ENCODE measurements at regions not wholly inside any gene's neighbourhood (a gene's known extent, or its start where the extent isn't known, plus 50 kb on each side); places are given as distances from the start of the nearest gene placed in this dataset.
A peak's percentile ranks its signal among the peaks of the same experiment; 100 is the strongest.

- H3K9me3 ChIP-seq (ENCODE audit: low read length): no peaks in the 10 kb centered on the region
- no peak for DNase-seq (ENCODE audit: low spot score)
- no peaks in the 10 kb centered on the region for H3K9me2 ChIP-seq (ENCODE audit: insufficient read depth, low read length)
- H3K4me3 ChIP-seq (ENCODE audit: low read depth, low read length, poor library complexity, severe bottlenecking): no peak overlapping the region
- no peaks in the 10 kb centered on the region for H3K79me2 ChIP-seq (ENCODE audit: insufficient read depth, low read depth, low read length)
- H2AFZ ChIP-seq (ENCODE audit: low read length): no peak overlapping the region
- TF ChIP-seq EZH2phosphoT487 (IDR thresholded peaks at IDR 0.05; ENCODE audit: borderline replicate concordance, low read depth, low read length) (no peak), CTCF (conservative IDR thresholded peaks at IDR 0.05; ENCODE audit: low read length) (no peak)
- intact Hi-C loops (cut with micrococcal nuclease; ENCODE audit: unreplicated experiment): no loop called here
- ChIA-PET POLR2A (no interaction called here), CTCF (ENCODE audit: unreplicated experiment) (no interaction called here)
- no peaks in the 10 kb centered on the region for H4K20me1 ChIP-seq (ENCODE audit: insufficient read depth, low read length)
- peaks cover 3% of the 10 kb centered on the region for H3K4me1 ChIP-seq (ENCODE audit: insufficient read depth, low read length, poor library complexity, severe bottlenecking)
- no TSS peak for BruUV-seq (replicated peaks)
- H3K4me2 ChIP-seq (ENCODE audit: low read length): no peak overlapping the region
- H3K36me3 ChIP-seq (ENCODE audit: insufficient read depth, low read length): no peaks in the 10 kb centered on the region
- H3K27ac ChIP-seq (ENCODE audit: low read depth, low read length, poor library complexity, severe bottlenecking): no peak overlapping the region
These were observed 62.3 kb upstream of the UQCRFS1 start for GRCh38 chr19:29275266-29275665.

GRCh38 chr19:29277102-29277501 lies 64.2 kb upstream of the UQCRFS1 start:
- POLR2A ChIA-PET: interaction anchor here (0.6 kb wide), 1 partner anchor 14 kb away, joined by 5 read pairs; no protein-coding TSS in a partner anchor
- CTCF ChIA-PET (ENCODE audit: unreplicated experiment): no interaction called here
- peak overlapping the region; percentile 23 for H3K4me3 ChIP-seq (ENCODE audit: low read depth, low read length, poor library complexity, severe bottlenecking)

GRCh38 chr19:29278716-29279115 lies 65.8 kb upstream of the UQCRFS1 start:
- no peaks in the 10 kb centered on the region for H3K9me2 ChIP-seq (ENCODE audit: insufficient read depth, low read length)
- intact Hi-C loops (cut with micrococcal nuclease; ENCODE audit: unreplicated experiment): no loop called here
- no peak overlapping the region for H3K27ac ChIP-seq (ENCODE audit: low read depth, low read length, poor library complexity, severe bottlenecking)
- H3K4me1 ChIP-seq (ENCODE audit: insufficient read depth, low read length, poor library complexity, severe bottlenecking): no peaks in the 10 kb centered on the region
- H3K4me3 ChIP-seq (ENCODE audit: low read depth, low read length, poor library complexity, severe bottlenecking): no peak overlapping the region
- TF ChIP-seq CTCF (conservative IDR thresholded peaks at IDR 0.05; ENCODE audit: low read length) (0 out of 2 replicates have a peak, but pooled peaks have one; percentile 20), EZH2phosphoT487 (IDR thresholded peaks at IDR 0.05; ENCODE audit: borderline replicate concordance, low read depth, low read length) (no peak)
- H4K20me1 ChIP-seq (ENCODE audit: insufficient read depth, low read length): no peaks in the 10 kb centered on the region
- POLR2A ChIA-PET: no interaction called here
- no peaks in the 10 kb centered on the region for H3K36me3 ChIP-seq (ENCODE audit: insufficient read depth, low read length)
- BruUV-seq (replicated peaks): no TSS peak
- CTCF ChIA-PET (ENCODE audit: unreplicated experiment): no interaction called here
- H2AFZ ChIP-seq (ENCODE audit: low read length): no peak overlapping the region
- no peak overlapping the region for H3K4me2 ChIP-seq (ENCODE audit: low read length)
- no peaks in the 10 kb centered on the region for H3K79me2 ChIP-seq (ENCODE audit: insufficient read depth, low read depth, low read length)
- DNase-seq (ENCODE audit: low spot score): peak; percentile 8
- H3K9me3 ChIP-seq (ENCODE audit: low read length): no peaks in the 10 kb centered on the region

More at GRCh38 chr19:29277102-29277501, 64.2 kb upstream of the UQCRFS1 start:
- BruUV-seq (replicated peaks): no TSS peak
- Histone ChIP-seq H3K79me2 (ENCODE audit: insufficient read depth, low read depth, low read length) (no peaks in the 10 kb centered on the region), H2AFZ (ENCODE audit: low read length) (peak overlapping the region; percentile 88), H3K27ac (ENCODE audit: low read depth, low read length, poor library complexity, severe bottlenecking) (no peak overlapping the region), H3K9me3 (ENCODE audit: low read length) (no peaks in the 10 kb centered on the region), H3K4me2 (ENCODE audit: low read length) (peak overlapping the region; percentile 49), H3K36me3 (ENCODE audit: insufficient read depth, low read length) (no peaks in the 10 kb centered on the region), H4K20me1 (ENCODE audit: insufficient read depth, low read length) (no peaks in the 10 kb centered on the region), H3K4me1 (ENCODE audit: insufficient read depth, low read length, poor library complexity, severe bottlenecking) (no peaks in the 10 kb centered on the region), H3K9me2 (ENCODE audit: insufficient read depth, low read length) (no peaks in the 10 kb centered on the region)
- TF ChIP-seq CTCF (conservative IDR thresholded peaks at IDR 0.05; ENCODE audit: low read length): no peak
- TF ChIP-seq EZH2phosphoT487 (IDR thresholded peaks at IDR 0.05; ENCODE audit: borderline replicate concordance, low read depth, low read length): no peak
- intact Hi-C loops (cut with micrococcal nuclease; ENCODE audit: unreplicated experiment): no loop called here
- peak; percentile 72 for DNase-seq (ENCODE audit: low spot score)
